Liver (tissue), 3 donors: ENCODE measurements at regions not wholly inside any gene's neighbourhood (a gene's known extent, or its start where the extent isn't known, plus 50 kb on each side); places are given as distances from the start of the nearest gene placed in this dataset.

ENCODE experiments used
- CTCF ChIP-seq: fragments of 150-350 bp; IDR thresholded peaks from 2 replicates; pipeline ENCODE4 v1.5.1; 2017; ENCODE audit warnings: improper control_type of control experiment, low read depth, low read length; ENCODE audit not compliant: missing input control
- RAD21 ChIP-seq, 2 donors: IDR thresholded peaks; 2 replicates each; pipeline ENCODE4 v1.6.1; 2016; ENCODE audit warnings: antibody characterized with exemption in 2 of 2, mild to moderate bottlenecking in 2 of 2
- REST ChIP-seq: IDR thresholded peaks from 2 replicates; pipeline ENCODE4 v1.6.1; 2016; ENCODE audit warnings: antibody characterized with exemption, mild to moderate bottlenecking
- RXRA ChIP-seq, 2 donors: IDR thresholded peaks; 2 replicates each; pipeline ENCODE4 v1.6.1; 2017 to 2018; ENCODE audit warnings: antibody characterized with exemption in 2 of 2, mild to moderate bottlenecking in 1 of 2
- SP1 ChIP-seq: IDR thresholded peaks from 2 replicates; pipeline ENCODE4 v1.6.1; 2018; ENCODE audit warnings: antibody characterized with exemption, mild to moderate bottlenecking
- donor health status: healthy.
- donor health status: healthy.

- TF ChIP-seq SP1 (no peak), RXRA (IDR thresholded peaks at IDR 0.05) (peak; percentile 4 to 47), CTCF (no peak), REST (peak; percentile 67), RAD21 (IDR thresholded peaks at IDR 0.05) (no peak)
These were observed 224.1 kb upstream of the IL12A start for GRCh38 chr3:159764490-159765029.
